ENCODE measurements at regions not wholly inside any gene's neighbourhood (a gene's known extent, or its start where the extent isn't known, plus 50 kb on each side); places are given as distances from the start of the nearest gene placed in this dataset.

GRCh38 chr7:445020-445419 is 74.6 kb downstream of the PDGFA start:
- TF ChIP-seq CTCF (IDR thresholded peaks at IDR 0.05), result no peak
- TF ChIP-seq POLR2A (IDR thresholded peaks at IDR 0.05), result no peak
